ENCODE measurements at regions not wholly inside any gene's neighbourhood (a gene's known extent, or its start where the extent isn't known, plus 50 kb on each side); places are given as distances from the start of the nearest gene placed in this dataset.

GRCh38 chr2:19230626-19231025 is 127.8 kb downstream of the OSR1 start:
- TF ChIP-seq EP300 (IDR thresholded peaks at IDR 0.05) (no peak), CTCF (IDR thresholded peaks at IDR 0.05) (no peak), POLR2A (IDR thresholded peaks at IDR 0.05) (no peak)

All from ovary (tissue), 3 donors.